Activated CD4-positive, alpha-beta T cell treated with anti-CD3 and anti-CD28 coated beads, Interleukin-2, amount 50 U/mL, for 48 hours (primary cell): ENCODE measurements at regions not wholly inside any gene's neighbourhood (a gene's known extent, or its start where the extent isn't known, plus 50 kb on each side); places are given as distances from the start of the nearest gene placed in this dataset.

Experiments
- DNase-seq, 2 experiments: peaks; one replicate each; pipeline ENCODE4 v3.0.0-alpha.2; 2020

- DNase-seq = no peak
These were observed 235.1 kb upstream of the ADARB2 start for GRCh38 chr10:1972406-1972805.

- DNase-seq = no peak
These were observed 231.1 kb upstream of the ADARB2 start for GRCh38 chr10:1968257-1969033.

DNA sequence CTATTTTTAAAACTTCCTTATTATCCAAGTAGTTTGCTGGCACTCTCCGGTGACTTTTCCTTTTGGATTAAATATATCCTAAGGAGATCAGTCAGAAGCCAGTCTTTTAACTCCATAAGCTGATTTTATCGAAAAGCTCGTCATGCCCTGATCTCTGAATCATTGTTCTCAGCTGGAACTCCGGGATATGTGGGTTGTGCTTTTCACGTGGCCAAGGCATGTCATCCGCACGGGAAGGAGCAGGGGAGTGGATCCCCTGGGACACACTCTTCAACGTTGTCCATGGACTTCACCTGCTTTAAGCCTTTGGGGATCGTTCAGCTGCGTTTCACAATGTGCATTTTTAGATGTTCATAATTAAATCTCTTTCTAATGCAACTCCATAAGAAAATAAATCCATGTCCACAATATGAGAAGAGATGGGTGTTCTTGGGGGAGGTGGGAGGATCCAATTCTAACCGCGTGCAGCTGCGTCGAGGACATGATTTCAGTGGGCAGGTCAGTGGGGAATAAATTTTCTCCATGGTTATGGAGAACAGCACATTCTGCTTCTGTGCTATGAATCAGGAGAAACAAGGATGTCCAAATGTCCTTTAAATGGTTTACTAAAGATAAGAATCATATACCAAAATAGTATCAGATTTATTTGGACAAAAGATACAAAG is 229.5 kb upstream of the ADARB2 start:
- no peak for DNase-seq

DNA sequence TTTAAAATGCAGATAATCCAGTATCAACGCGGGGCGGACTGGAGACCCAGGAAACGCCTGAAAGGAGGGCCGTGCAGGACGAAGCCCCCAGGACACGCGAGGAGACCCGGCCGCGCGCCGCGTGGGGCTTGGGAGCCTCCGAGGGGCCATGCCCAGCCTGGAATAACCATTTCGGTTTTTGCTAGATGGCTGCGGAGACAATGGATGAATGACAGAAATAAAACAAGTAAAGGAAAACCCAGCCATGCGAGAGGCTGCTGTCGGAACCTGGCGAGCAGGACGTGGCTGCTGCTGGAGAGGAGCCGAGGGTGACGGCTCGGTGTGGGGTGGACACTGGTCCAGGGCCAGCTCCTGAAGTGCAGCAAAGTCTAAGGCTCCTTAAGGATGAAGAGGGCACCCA is 227.2 kb upstream of the ADARB2 start:
- no peak for DNase-seq

DNA sequence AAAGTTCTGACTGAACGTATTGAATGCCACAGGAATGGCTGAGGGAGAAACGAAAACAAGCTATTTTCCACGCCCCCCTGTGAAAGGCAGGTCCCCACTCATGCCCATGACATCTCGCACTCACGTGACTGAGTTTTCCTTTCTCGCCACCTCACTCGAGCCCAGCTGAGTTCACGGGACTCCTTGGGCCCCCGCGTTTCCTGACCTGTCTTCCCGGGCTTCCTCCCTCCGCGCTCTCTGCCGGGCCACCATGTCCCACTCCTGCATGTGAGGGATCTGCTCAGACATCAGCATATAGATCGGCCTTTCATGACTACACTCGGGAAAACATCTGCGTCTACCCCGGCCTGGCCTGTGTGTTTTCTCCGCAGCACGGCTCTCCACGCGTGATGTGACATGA is 226.0 kb upstream of the ADARB2 start:
- no peak for DNase-seq

DNA sequence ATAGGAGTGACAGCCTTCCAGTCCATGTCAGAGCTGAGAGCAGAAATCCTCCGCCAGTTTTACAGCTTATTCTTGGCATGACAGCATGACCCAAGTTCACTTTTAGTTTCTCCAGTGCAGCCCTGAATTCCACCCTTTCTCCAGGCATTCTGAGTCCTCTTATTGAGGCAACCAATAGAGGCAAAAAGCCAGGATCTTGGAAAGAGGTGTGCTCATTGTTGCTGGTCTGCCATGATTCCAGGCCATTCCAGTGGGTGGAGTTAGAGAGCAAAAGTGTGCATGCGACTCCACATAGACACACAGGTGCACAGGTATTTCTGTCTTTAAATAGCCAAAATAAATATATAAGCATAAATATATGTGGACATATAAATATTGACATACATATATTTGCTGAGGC is 224.7 kb upstream of the ADARB2 start:
- DNase-seq = no peak

DNA sequence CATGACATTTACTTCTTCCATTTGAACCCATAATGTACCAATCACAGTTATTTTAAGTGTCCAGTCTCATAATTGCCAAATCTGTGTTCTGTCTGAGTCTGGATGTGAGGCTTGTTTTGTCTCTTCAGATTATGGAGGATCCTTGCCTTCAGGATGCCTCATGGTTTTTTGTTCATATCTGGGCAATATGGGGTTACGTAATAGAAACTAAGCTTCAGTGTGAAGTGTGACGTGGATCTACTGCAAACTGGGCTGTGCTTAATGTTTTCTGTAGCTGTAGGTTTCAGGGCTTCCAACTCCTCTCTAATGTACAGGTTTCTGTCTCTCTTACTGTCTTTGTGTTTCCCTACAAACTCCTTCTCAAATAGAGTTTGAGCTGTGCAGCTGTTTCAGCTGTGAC is 223.7 kb upstream of the ADARB2 start:
- DNase-seq = no peak

- DNase-seq = peak in 1 of 2 experiments; percentile 15
These were observed 219.7 kb upstream of the ADARB2 start for GRCh38 chr10:1957057-1957456.

GRCh38 chr10:1954300-1954699 is 217.0 kb upstream of the ADARB2 start:
- no peak for DNase-seq

DNA sequence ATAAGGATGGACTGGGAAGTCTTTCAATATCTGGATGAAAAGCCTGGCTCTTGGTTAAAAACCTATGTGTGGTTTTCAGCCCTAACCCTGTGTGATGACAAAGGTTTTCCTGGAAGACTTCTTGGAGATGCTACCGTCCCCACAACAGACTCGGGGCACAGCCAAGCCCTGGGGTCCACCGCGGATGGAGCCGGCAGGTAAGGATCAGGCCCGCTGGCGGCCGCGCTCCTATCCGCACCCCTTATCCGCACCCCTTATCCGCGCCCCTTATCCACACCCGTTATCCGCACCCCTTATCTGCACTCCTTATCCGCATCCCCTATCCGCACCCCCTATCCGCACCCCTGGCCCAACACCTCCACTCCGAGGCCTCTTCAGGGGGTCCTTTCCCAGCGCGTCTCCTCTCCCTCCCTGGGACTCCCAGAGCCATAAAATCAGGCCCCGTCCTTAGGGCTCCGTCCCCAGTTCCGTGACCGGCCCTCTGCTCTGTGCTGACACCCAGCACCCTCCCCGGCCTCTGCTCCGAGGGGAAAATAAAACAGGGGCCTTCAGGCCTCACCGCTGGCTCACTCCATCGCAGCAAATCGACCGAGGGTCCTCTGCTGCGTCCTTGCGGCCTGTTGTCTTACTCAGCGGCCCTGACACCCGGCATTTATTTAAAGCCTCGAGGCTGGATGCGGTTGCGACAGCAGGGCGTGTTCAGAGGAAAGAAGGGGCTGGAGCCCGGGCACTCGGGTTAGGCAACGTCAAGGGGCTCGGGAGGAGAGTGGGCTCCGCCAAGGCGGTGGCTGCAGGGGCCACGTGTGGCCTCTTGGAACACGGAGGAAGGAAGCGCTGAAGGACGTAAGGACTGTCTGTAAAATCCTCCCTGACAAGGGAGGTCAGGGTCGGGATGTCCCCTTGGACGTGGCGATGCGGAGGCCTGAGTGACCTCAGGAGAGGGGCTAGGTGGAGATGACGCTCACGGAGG is 215.1 kb upstream of the ADARB2 start:
- no peak for DNase-seq

DNA sequence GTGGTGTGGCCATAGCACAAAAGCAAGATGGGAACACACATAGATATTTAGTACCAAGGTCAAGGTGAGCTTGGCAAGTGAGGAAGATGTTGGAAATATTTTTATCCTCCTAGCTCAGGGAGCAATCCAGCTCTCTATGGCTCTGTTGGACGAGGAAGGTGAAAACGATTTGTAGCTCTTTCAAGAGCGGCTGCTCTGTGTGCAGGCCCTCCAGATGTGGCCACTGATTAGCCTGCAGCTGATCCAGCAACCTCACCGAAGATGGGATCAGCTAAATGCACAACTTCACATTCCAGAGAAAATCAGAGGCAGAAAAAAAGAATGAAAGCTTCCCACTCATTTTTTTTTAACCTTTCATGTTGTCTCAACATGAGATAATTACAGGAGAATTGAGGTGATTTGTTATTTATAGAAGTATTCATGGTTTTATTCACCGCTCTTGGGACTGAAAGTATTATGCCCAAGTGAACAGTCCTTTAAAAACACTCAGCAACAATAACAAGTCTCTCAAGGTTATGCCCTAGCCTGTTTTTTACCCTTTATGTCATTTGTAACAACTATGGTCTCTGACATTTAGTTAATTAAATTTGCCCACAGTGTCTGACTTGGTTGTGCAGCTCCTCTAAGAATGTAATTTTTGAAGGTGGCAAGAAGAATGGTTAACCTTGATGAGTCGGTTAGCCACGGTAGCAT is 213.6 kb upstream of the ADARB2 start:
- no peak for DNase-seq

GRCh38 chr10:1947464-1948003 is 210.2 kb upstream of the ADARB2 start:
- DNase-seq = peak in 1 of 2 experiments; percentile 18

- no peak for DNase-seq
These were observed 207.2 kb upstream of the ADARB2 start for GRCh38 chr10:1944487-1944886.

GRCh38 chr10:1942478-1942877 is 205.2 kb upstream of the ADARB2 start:
- DNase-seq = no peak

GRCh38 chr10:1939016-1939415 is 201.7 kb upstream of the ADARB2 start:
- DNase-seq = peak; percentile 73 to 81

DNA sequence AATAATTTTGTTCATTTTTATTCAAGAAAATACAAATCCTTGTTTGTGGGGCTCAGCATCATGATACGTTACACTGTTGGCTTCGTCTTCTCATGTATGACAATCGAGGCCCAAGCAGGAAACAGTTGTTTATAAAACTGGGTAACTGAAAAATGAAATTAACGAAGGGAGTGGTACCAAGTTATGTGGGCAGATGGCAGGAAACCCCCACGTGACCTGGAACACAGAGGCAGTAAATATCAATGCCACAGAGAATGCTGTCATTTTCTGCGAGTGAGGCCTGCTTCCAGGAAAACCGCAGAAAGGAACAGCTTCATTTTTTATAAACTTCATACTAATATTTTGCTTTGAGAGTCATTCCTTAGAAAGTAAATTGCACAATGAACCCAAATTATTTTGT is 201.0 kb upstream of the ADARB2 start:
- peak; percentile 67 to 73 for DNase-seq

GRCh38 chr10:1935912-1936311 is 198.6 kb upstream of the ADARB2 start:
- DNase-seq = no peak

GRCh38 chr10:1933215-1933614 is 195.9 kb upstream of the ADARB2 start:
- DNase-seq = no peak

GRCh38 chr10:1932692-1933094 is 195.4 kb upstream of the ADARB2 start:
- no peak for DNase-seq

- DNase-seq = no peak
These were observed 191.3 kb upstream of the ADARB2 start for GRCh38 chr10:1928606-1929005.

GRCh38 chr10:1923998-1924397 is 186.7 kb upstream of the ADARB2 start:
- DNase-seq = no peak

GRCh38 chr10:1923586-1923985 is 186.3 kb upstream of the ADARB2 start:
- no peak for DNase-seq
